Adrenal gland (tissue), 9 donors: ENCODE measurements at regions not wholly inside any gene's neighbourhood (a gene's known extent, or its start where the extent isn't known, plus 50 kb on each side); places are given as distances from the start of the nearest gene placed in this dataset.

Source experiments
- DNase-seq, 7 donors: peaks; one replicate each; pipeline ENCODE4 v3.0.0-alpha.2; 2019 to 2020
- H3K27ac ChIP-seq, 5 donors: fragments of 200-600 bp; sonication (generic) in 4 of 5; 1 replicate in 3 of 5; 2 replicates in 2 of 5; pipeline versions ENCODE4 v1.5.1 to v1.8.0; 2016 to 2020; ENCODE audit warnings: mild to moderate bottlenecking in 1 of 5
- H3K27me3 ChIP-seq: fragments of 200-600 bp; 2 replicates; pipeline ENCODE4 v1.8.0; 2021
- H3K36me3 ChIP-seq, 2 donors: fragments of 200-600 bp; replicated peaks in 1 of 2; 1 replicate in 1 of 2; 2 replicates in 1 of 2; pipeline versions ENCODE4 v1.5.1 to v1.8.0; 2018 to 2022
- H3K4me1 ChIP-seq, 2 donors: fragments of 200-600 bp; replicated peaks in 1 of 2; 1 replicate in 1 of 2; 2 replicates in 1 of 2; pipeline versions ENCODE4 v1.5.1 to v1.8.0; 2018 to 2021
- H3K4me3 ChIP-seq, 4 donors: fragments of 200-600 bp; sonication (generic) in 3 of 4; one replicate each; pipeline ENCODE4 v1.5.1; 2016 to 2018
- H3K9me3 ChIP-seq, 3 donors: fragments of 200-600 bp; sonication (generic) in 1 of 3; replicated peaks in 1 of 3; 1 replicate in 2 of 3; 2 replicates in 1 of 3; pipeline versions ENCODE4 v1.5.1 to v1.8.0; 2016 to 2021
- CTCF ChIP-seq, 6 experiments: fragments of 450-650 bp in 4 of 6; fragments of 200-600 bp in 2 of 6; sonication (generic) in 1 of 6; IDR thresholded peaks; 1 replicate in 5 of 6; 2 replicates in 1 of 6; pipeline versions ENCODE4 v1.5.1 to v1.8.0; 2016 to 2021; ENCODE audit warnings: antibody characterized with exemption in 6 of 6, mild to moderate bottlenecking in 2 of 6, moderate library complexity in 1 of 6
- POLR2A ChIP-seq, 2 donors: fragments of 450-650 bp; IDR thresholded peaks; one replicate each; pipeline ENCODE4 v1.6.1; 2017; ENCODE audit warnings: antibody characterized with exemption in 2 of 2, mild to moderate bottlenecking in 2 of 2, moderate library complexity in 1 of 2
- WGBS, 4 donors: extraction: QIAGEN DNeasy Blood & Tissue Kit in 2 of 4; methylation state at CpG; one replicate each; pipeline versions ENCODE4 v1.1.5 to v1.1.7; 2013 to 2017; 5-methylcytosine and 5-hydroxymethylcytosine counted together
- intact Hi-C, 2 donors: fragments of 100-400 bp; cut with DNase I; formaldehyde crosslinking; loops; one replicate each; pipeline versions ENCODE4 v1.14.1 to v1.15.0; 2022 to 2023
- donor health status: healthy with polysubstance abuse.
- donor health status: Bipolar disorder and iron deficiency.
- donor health status: DM: yes; HTN: yes; CAD: no.
- donor health status: DM: no; HTN: no; CAD: no.
- donor health status: DM: no; HTN: no; CAD: no.

- no peak overlapping the region for H3K27ac ChIP-seq
- 71 to 75% (median 73%) methylated on average over 8 of the region's 8 CpGs for WGBS, 4 donors
- H3K4me3 ChIP-seq = no peak overlapping the region
- H3K27me3 ChIP-seq = no peaks in the 10 kb centered on the region
- H3K36me3 ChIP-seq = no peaks in the 10 kb centered on the region
- TF ChIP-seq POLR2A (IDR thresholded peaks at IDR 0.05) (no peak), CTCF (IDR thresholded peaks at IDR 0.05) (no peak)
- H3K9me3 ChIP-seq = no peaks in the 10 kb centered on the region
- intact Hi-C loops = no loop called here
- no peak for DNase-seq
- no peaks in the 10 kb centered on the region for H3K4me1 ChIP-seq
These were observed 272.7 kb downstream of the KLF6 start for GRCh38 chr10:3512263-3512662.

- WGBS, 4 donors = 76 to 85% (median 80%) methylated on average over 5 of the region's 5 CpGs
- Histone ChIP-seq H3K9me3 (no peaks in the 10 kb centered on the region), H3K4me1 (no peaks in the 10 kb centered on the region), H3K27ac (no peak overlapping the region), H3K36me3 (no peaks in the 10 kb centered on the region), H3K4me3 (no peak overlapping the region), H3K27me3 (no peaks in the 10 kb centered on the region)
- TF ChIP-seq POLR2A (IDR thresholded peaks at IDR 0.05) = no peak
- no peak for TF ChIP-seq CTCF (IDR thresholded peaks at IDR 0.05)
- intact Hi-C loops = no loop called here
- DNase-seq = no peak
These were observed 273.5 kb downstream of the KLF6 start for GRCh38 chr10:3511483-3511882.

- no peak overlapping the region for H3K4me3 ChIP-seq
- no peak overlapping the region for H3K27ac ChIP-seq
- no peaks in the 10 kb centered on the region for H3K4me1 ChIP-seq
- H3K9me3 ChIP-seq = no peaks in the 10 kb centered on the region
- TF ChIP-seq CTCF (IDR thresholded peaks at IDR 0.05) (no peak), POLR2A (IDR thresholded peaks at IDR 0.05) (no peak)
- DNase-seq = no peak
- H3K36me3 ChIP-seq = no peaks in the 10 kb centered on the region
- H3K27me3 ChIP-seq = no peaks in the 10 kb centered on the region
- intact Hi-C loops = no loop called here
- WGBS, 4 donors = 73 to 87% (median 80%) methylated on average over 6 of the region's 6 CpGs
These were observed 274.3 kb downstream of the KLF6 start for GRCh38 chr10:3510741-3511140.

GRCh38 chr10:3509355-3509754 is 275.7 kb downstream of the KLF6 start:
- Histone ChIP-seq H3K4me3 (no peak overlapping the region), H3K27ac (no peak overlapping the region), H3K27me3 (no peaks in the 10 kb centered on the region), H3K36me3 (no peaks in the 10 kb centered on the region), H3K4me1 (no peaks in the 10 kb centered on the region), H3K9me3 (no peaks in the 10 kb centered on the region)
- intact Hi-C loops = no loop called here
- no peak for TF ChIP-seq POLR2A (IDR thresholded peaks at IDR 0.05)
- no peak for TF ChIP-seq CTCF (IDR thresholded peaks at IDR 0.05)
- no peak for DNase-seq
- WGBS, 4 donors = 48 to 79% (median 74%) methylated on average over 3 of the region's 3 CpGs
